ENCODE measurements at regions not wholly inside any gene's neighbourhood (a gene's known extent, or its start where the extent isn't known, plus 50 kb on each side); places are given as distances from the start of the nearest gene placed in this dataset.
"Not testable (repeated sequence)": the region's sequence is repeated elsewhere in the genome, so short reads cannot be mapped to it uniquely, and the experiment has no call there.

DNA sequence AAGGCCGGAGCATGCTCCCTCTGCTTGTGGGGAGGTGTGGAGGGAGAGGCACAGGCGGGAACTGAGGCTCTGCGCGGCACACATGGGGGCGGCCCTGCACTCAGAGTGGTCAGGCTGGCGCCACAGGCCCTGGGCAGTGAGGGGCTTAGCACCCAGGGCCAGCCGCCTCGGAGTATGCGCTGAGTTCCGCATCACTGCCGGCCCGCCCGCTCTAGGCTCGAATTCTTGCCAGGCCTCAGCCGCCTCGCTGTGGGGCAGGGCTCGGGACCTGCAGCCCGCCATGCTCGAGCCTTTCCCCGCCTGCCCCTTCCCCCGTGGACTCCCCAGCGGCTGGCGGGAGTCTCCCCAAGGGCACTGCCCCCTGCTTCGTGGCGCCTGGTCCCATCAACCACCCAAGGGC is 905.9 kb downstream of the SPATA31A6 start:
- DNase-seq, result peak in 3 of 10 donors; percentile 58 to 81 (median 66)
- intact Hi-C loops (cut with DNase I), result not testable (repeated sequence)

DNA sequence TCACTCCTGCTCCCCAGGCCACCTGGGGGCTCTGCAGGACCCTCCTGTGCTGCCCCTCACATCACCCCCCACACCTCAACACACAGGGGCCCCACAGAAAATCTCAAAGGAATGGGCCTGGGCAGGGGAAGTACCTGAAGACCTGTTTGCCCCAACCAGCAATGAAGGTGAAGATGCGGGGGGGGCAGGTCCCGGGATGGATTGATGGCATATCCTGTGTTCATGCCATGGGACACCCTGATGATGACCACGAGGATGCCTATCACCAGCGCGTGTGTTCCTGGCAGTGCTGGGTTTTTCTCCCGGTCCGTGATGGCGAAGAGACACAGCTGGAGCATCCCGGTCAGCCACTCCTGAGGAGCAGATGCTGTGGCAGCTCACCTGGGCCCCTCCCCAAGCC is 926.9 kb downstream of the SPATA31A6 start:
- intact Hi-C loops (cut with DNase I), result not testable (repeated sequence)
- peak in 2 of 10 donors; percentile 48 to 52 for DNase-seq

- peak in 1 of 10 donors; percentile 50 for DNase-seq
- intact Hi-C loops (cut with DNase I), result not testable (repeated sequence)
Observed at GRCh38 chr9:43112846-43113245, 929.4 kb downstream of the SPATA31A6 start.

DNA sequence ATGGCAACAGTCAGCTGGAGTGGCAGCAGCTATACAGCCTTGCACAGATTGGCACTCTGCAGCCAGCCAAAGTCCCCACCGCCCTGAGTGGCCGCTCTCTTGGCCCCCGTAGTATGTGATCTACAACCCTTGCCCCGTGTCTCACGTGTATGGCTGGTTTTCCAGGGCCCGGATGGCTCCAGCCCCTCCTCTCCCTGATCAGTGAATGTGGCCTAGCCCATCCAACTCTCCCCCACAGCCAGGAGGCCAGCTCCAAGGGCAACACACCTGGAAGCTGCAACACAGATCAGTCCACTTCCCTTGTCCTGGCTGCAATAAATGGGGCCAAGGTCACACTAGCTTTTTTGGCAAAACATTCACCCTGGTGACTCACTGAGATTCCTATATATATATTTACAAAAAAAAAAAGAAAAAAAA is 932.4 kb downstream of the SPATA31A6 start:
- intact Hi-C loops (cut with DNase I), result not testable (repeated sequence)
- DNase-seq, result peak in 5 of 10 donors; percentile 14 to 83 (median 73)

- intact Hi-C loops (cut with DNase I), result not testable (repeated sequence)
Observed at GRCh38 chr9:43118088-43118865, 934.8 kb downstream of the SPATA31A6 start.

GRCh38 chr9:43119565-43119964 is 936.1 kb downstream of the SPATA31A6 start:
- DNase-seq, result peak in 1 of 10 donors; percentile 62
- intact Hi-C loops (cut with DNase I), result not testable (repeated sequence)

More at GRCh38 chr9:43118088-43118865, 934.8 kb downstream of the SPATA31A6 start:
- peak in 1 of 10 donors; percentile 31 for DNase-seq

- DNase-seq; intact Hi-C loops (cut with DNase I): not testable (repeated sequence)
Observed at GRCh38 chr9:43119978-43120377, 936.5 kb downstream of the SPATA31A6 start.

GRCh38 chr9:43125894-43126293 is 942.4 kb downstream of the SPATA31A6 start:
- intact Hi-C loops (cut with DNase I), result not testable (repeated sequence)
- DNase-seq, result peak in 1 of 10 donors; percentile 43

- intact Hi-C loops (cut with DNase I), result not testable (repeated sequence)
- peak in 1 of 10 donors; percentile 43 for DNase-seq
Observed at GRCh38 chr9:43127026-43127775, 943.7 kb downstream of the SPATA31A6 start.

- intact Hi-C loops (cut with DNase I), result not testable (repeated sequence)
- peak in 1 of 10 donors; percentile 36 for DNase-seq
Observed at GRCh38 chr9:43127949-43128348, 944.5 kb downstream of the SPATA31A6 start.

DNA sequence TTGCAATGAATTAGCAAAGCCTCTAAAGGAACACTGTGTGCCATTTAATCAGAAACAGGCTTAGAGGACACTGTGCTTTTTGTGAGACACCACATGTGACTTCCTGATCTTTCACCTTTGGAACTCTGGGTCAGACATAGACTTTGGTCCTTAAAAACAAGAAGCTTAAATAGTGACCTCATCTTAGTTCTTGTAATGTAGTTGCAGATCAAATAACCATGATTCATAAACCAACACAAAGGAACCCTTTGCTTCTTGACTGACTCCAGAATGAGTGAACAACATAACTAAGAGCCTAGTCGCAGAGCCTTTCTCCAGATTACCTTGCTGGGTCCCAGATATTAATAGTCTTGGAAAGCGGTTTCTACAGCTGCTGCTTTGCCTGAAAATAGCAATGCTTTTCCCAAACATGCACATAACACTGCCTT is 947.3 kb downstream of the SPATA31A6 start:
- intact Hi-C loops (cut with DNase I); DNase-seq: not testable (repeated sequence)

DNA sequence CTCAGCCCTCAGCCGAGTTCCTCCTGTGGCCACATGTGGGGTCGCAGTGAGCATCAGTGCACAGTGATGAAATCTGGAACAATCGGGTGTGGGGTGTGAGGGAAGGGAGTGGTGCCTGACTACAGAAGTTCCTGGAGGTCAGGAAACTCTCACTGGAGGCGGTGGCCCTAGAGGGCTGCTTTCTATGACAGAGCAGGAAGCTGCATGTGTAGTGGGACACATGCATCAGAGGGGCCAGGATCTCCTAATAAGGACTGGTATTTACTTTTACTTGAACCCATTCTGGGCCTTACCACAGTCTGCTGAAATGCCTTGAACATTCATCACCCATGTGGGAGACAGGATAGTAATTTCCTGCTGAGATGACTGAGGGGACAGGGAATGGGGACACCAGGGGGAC is 952.0 kb downstream of the SPATA31A6 start:
- intact Hi-C loops (cut with DNase I); DNase-seq: not testable (repeated sequence)

- intact Hi-C loops (cut with DNase I); DNase-seq: not testable (repeated sequence)
Observed at GRCh38 chr9:43138909-43139308, 955.5 kb downstream of the SPATA31A6 start.

GRCh38 chr9:43139349-43139748 is 955.9 kb downstream of the SPATA31A6 start:
- intact Hi-C loops (cut with DNase I); DNase-seq: not testable (repeated sequence)

DNA sequence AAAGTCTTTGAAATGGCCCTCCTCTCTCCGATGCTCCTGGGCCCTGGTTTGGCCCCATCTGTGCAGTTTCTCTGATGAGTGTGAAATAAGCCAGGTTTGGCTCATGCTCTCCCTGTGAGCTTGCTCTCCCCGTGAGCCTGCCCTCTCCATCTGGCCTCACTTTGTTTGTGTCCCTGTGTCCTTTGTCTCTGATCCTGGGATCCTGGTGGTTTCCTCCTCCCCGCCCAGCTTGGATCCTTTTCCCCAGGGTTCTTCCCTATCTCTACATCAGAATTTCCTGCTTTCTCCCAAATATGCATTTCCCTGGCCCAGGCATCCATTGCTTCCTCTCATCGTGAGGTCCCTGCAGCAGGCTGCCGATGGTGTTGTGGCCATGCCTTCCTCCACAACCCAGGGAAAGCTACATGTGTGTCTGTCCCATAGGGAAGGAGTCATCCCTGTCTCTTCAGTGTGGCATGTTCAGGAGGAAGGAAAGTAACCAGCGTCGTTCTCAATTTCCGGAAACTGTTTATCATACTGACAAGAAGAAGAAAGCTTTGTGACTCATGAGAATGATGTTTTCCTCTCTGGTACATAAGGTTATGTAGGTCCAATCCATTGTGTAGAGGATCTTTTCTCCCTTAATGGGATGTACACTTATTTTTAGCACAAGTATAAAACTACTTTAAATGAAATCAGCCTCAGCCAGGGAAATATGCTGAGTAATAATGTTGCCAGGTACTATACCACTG is 956.6 kb downstream of the SPATA31A6 start:
- intact Hi-C loops (cut with DNase I), result not testable (repeated sequence)
- DNase-seq, result peak in 1 of 10 donors; percentile 25

All from posterior cingulate gyrus (tissue), 11 donors.